ENCODE measurements at regions not wholly inside any gene's neighbourhood (a gene's known extent, or its start where the extent isn't known, plus 50 kb on each side); places are given as distances from the start of the nearest gene placed in this dataset.
"Not testable (repeated sequence)": the region's sequence is repeated elsewhere in the genome, so short reads cannot be mapped to it uniquely, and the experiment has no call there.

- Mint-ChIP-seq H3K27ac (no peak overlapping the region), H3K4me1 (no peaks in the 10 kb centered on the region), H3K36me3 (no peaks in the 10 kb centered on the region), H3K9me3 (no peaks in the 10 kb centered on the region), H3K4me3 (no peak overlapping the region), H3K27me3 (no peaks in the 10 kb centered on the region)
- DNase-seq (ENCODE audit: low spot score in 2 of 2), result no peak
- ATAC-seq (ENCODE audit: low read depth), result no peak
Measured at GRCh38 chr3:15977598-15978232, 179.9 kb upstream of the ANKRD28 start.

- no peaks in the 10 kb centered on the region for H3K27me3 Mint-ChIP-seq
- H3K27ac Mint-ChIP-seq, result no peak overlapping the region
- no peak for ATAC-seq (ENCODE audit: low read depth)
- no peaks in the 10 kb centered on the region for H3K36me3 Mint-ChIP-seq
- H3K4me3 Mint-ChIP-seq, result no peak overlapping the region
- DNase-seq (ENCODE audit: low spot score in 2 of 2), result no peak
- H3K9me3 Mint-ChIP-seq, result no peaks in the 10 kb centered on the region
- no peaks in the 10 kb centered on the region for H3K4me1 Mint-ChIP-seq
Measured at GRCh38 chr3:15978801-15979200, 181.0 kb upstream of the ANKRD28 start.

- Mint-ChIP-seq H3K27ac (no peak overlapping the region), H3K27me3 (no peaks in the 10 kb centered on the region), H3K4me3 (no peak overlapping the region), H3K4me1 (no peaks in the 10 kb centered on the region), H3K9me3 (no peaks in the 10 kb centered on the region), H3K36me3 (no peaks in the 10 kb centered on the region)
- ATAC-seq (ENCODE audit: low read depth) (no peak), DNase-seq (ENCODE audit: low spot score in 2 of 2) (no peak)
Measured at GRCh38 chr3:15979495-15979894, 181.7 kb upstream of the ANKRD28 start.

- Mint-ChIP-seq H3K4me3 (no peak overlapping the region), H3K9me3 (no peaks in the 10 kb centered on the region), H3K4me1 (no peaks in the 10 kb centered on the region), H3K36me3 (no peaks in the 10 kb centered on the region), H3K27me3 (no peaks in the 10 kb centered on the region), H3K27ac (no peak overlapping the region)
- no peak for ATAC-seq (ENCODE audit: low read depth)
- DNase-seq (ENCODE audit: low spot score in 2 of 2), result no peak
Measured at GRCh38 chr3:15979900-15980299, 182.1 kb upstream of the ANKRD28 start.

GRCh38 chr3:15982243-15982642 is 184.5 kb upstream of the ANKRD28 start:
- ATAC-seq (ENCODE audit: low read depth), result no peak
- DNase-seq (ENCODE audit: low spot score in 2 of 2), result no peak
- peaks cover 2% of the 10 kb centered on the region for H3K27me3 Mint-ChIP-seq
- H3K36me3 Mint-ChIP-seq, result peaks cover 6% of the 10 kb centered on the region
- no peaks in the 10 kb centered on the region for H3K4me1 Mint-ChIP-seq
- no peak overlapping the region for H3K27ac Mint-ChIP-seq
- peaks cover 3% of the 10 kb centered on the region for H3K9me3 Mint-ChIP-seq
- H3K4me3 Mint-ChIP-seq, result no peak overlapping the region

- Mint-ChIP-seq H3K36me3 (peaks cover 8% of the 10 kb centered on the region), H3K27me3 (peaks cover 2% of the 10 kb centered on the region), H3K27ac (no peak overlapping the region), H3K4me1 (no peaks in the 10 kb centered on the region), H3K4me3 (no peak overlapping the region), H3K9me3 (peaks cover 4% of the 10 kb centered on the region)
- no peak for DNase-seq (ENCODE audit: low spot score in 2 of 2)
- no peak for ATAC-seq (ENCODE audit: low read depth)
Measured at GRCh38 chr3:15982667-15983196, 185.0 kb upstream of the ANKRD28 start.

GRCh38 chr3:15983232-15983631 is 185.5 kb upstream of the ANKRD28 start:
- H3K36me3 Mint-ChIP-seq, result peaks cover 8% of the 10 kb centered on the region
- no peak overlapping the region for H3K4me3 Mint-ChIP-seq
- ATAC-seq (ENCODE audit: low read depth) (no peak), DNase-seq (ENCODE audit: low spot score in 2 of 2) (no peak)
- H3K27ac Mint-ChIP-seq, result no peak overlapping the region
- H3K4me1 Mint-ChIP-seq, result no peaks in the 10 kb centered on the region
- H3K27me3 Mint-ChIP-seq, result peaks cover 2% of the 10 kb centered on the region
- H3K9me3 Mint-ChIP-seq, result peaks cover 4% of the 10 kb centered on the region

- peaks cover 2% of the 10 kb centered on the region for H3K27me3 Mint-ChIP-seq
- ATAC-seq (ENCODE audit: low read depth), result no peak
- H3K36me3 Mint-ChIP-seq, result peaks cover 8% of the 10 kb centered on the region
Measured at GRCh38 chr3:15983693-15984092, 185.9 kb upstream of the ANKRD28 start.

GRCh38 chr3:15989419-15989818 is 185.1 kb upstream of the GALNT15 start:
- ATAC-seq (ENCODE audit: low read depth), result no peak
- DNase-seq (ENCODE audit: low spot score in 2 of 2), result no peak
- Mint-ChIP-seq H3K36me3 (peaks cover 12% of the 10 kb centered on the region), H3K9me3 (peaks cover 15% of the 10 kb centered on the region), H3K27ac (no peak overlapping the region), H3K4me3 (no peak overlapping the region), H3K4me1 (no peaks in the 10 kb centered on the region), H3K27me3 (peaks cover 2% of the 10 kb centered on the region)

More at GRCh38 chr3:15983693-15984092, 185.9 kb upstream of the ANKRD28 start:
- Mint-ChIP-seq H3K9me3 (peaks cover 7% of the 10 kb centered on the region), H3K27ac (no peak overlapping the region), H3K4me1 (no peaks in the 10 kb centered on the region), H3K4me3 (no peak overlapping the region)
- no peak for DNase-seq (ENCODE audit: low spot score in 2 of 2)

- not testable (repeated sequence) for H3K4me1 Mint-ChIP-seq, H3K36me3 Mint-ChIP-seq
Measured at GRCh38 chr3:15993660-15994059, 180.8 kb upstream of the GALNT15 start.

GRCh38 chr3:15996496-15996895 is 178.0 kb upstream of the GALNT15 start:
- ATAC-seq (ENCODE audit: low read depth); H3K4me3 Mint-ChIP-seq; H3K9me3 Mint-ChIP-seq; H3K36me3 Mint-ChIP-seq; DNase-seq (ENCODE audit: low spot score in 2 of 2); H3K27me3 Mint-ChIP-seq; H3K4me1 Mint-ChIP-seq; H3K27ac Mint-ChIP-seq: not testable (repeated sequence)

More at GRCh38 chr3:15993660-15994059, 180.8 kb upstream of the GALNT15 start:
- H3K27ac Mint-ChIP-seq; DNase-seq (ENCODE audit: low spot score in 2 of 2); ATAC-seq (ENCODE audit: low read depth); H3K4me3 Mint-ChIP-seq; H3K27me3 Mint-ChIP-seq: not testable (repeated sequence)
- H3K9me3 Mint-ChIP-seq, result peaks cover 11% of the 10 kb centered on the region

GRCh38 chr3:15997274-15997943 is 177.1 kb upstream of the GALNT15 start:
- H3K27ac Mint-ChIP-seq, result no peak overlapping the region
- no peaks in the 10 kb centered on the region for H3K27me3 Mint-ChIP-seq
- no peak overlapping the region for H3K4me3 Mint-ChIP-seq
- H3K36me3 Mint-ChIP-seq, result peaks cover 6% of the 10 kb centered on the region
- H3K4me1 Mint-ChIP-seq, result no peaks in the 10 kb centered on the region
- DNase-seq (ENCODE audit: low spot score in 2 of 2) (no peak), ATAC-seq (ENCODE audit: low read depth) (no peak)
- peaks cover 10% of the 10 kb centered on the region for H3K9me3 Mint-ChIP-seq

- Mint-ChIP-seq H3K4me3 (no peak overlapping the region), H3K9me3 (peaks cover 6% of the 10 kb centered on the region), H3K36me3 (peaks cover 9% of the 10 kb centered on the region), H3K27me3 (no peaks in the 10 kb centered on the region), H3K4me1 (no peaks in the 10 kb centered on the region), H3K27ac (no peak overlapping the region)
- DNase-seq (ENCODE audit: low spot score in 2 of 2), result no peak
- ATAC-seq (ENCODE audit: low read depth), result no peak
Measured at GRCh38 chr3:15998911-15999310, 175.6 kb upstream of the GALNT15 start.

- H3K4me3 Mint-ChIP-seq, result no peak overlapping the region
- H3K27me3 Mint-ChIP-seq, result peaks cover 2% of the 10 kb centered on the region
- peaks cover 13% of the 10 kb centered on the region for H3K36me3 Mint-ChIP-seq
- ATAC-seq (ENCODE audit: low read depth) (no peak), DNase-seq (ENCODE audit: low spot score in 2 of 2) (no peak)
- H3K27ac Mint-ChIP-seq, result no peak overlapping the region
- H3K4me1 Mint-ChIP-seq, result no peaks in the 10 kb centered on the region
- peaks cover 5% of the 10 kb centered on the region for H3K9me3 Mint-ChIP-seq
Measured at GRCh38 chr3:16004812-16005211, 169.7 kb upstream of the GALNT15 start.

GRCh38 chr3:16011376-16011775 is 163.1 kb upstream of the GALNT15 start:
- H3K4me1 Mint-ChIP-seq, result no peaks in the 10 kb centered on the region
- no peaks in the 10 kb centered on the region for H3K27me3 Mint-ChIP-seq
- H3K4me3 Mint-ChIP-seq, result no peak overlapping the region
- no peak for ATAC-seq (ENCODE audit: low read depth)
- H3K9me3 Mint-ChIP-seq, result peaks cover 2% of the 10 kb centered on the region
- peaks cover 5% of the 10 kb centered on the region for H3K36me3 Mint-ChIP-seq
- no peak overlapping the region for H3K27ac Mint-ChIP-seq
- no peak for DNase-seq (ENCODE audit: low spot score in 2 of 2)

Measured in memory B cell (primary cell).